ENCODE measurements at regions not wholly inside any gene's neighbourhood (a gene's known extent, or its start where the extent isn't known, plus 50 kb on each side); places are given as distances from the start of the nearest gene placed in this dataset.

GRCh38 chr21:31409831-31410487 lies 65.9 kb upstream of the TIAM1 start:
- DNase-seq (ENCODE audit: low read depth) = no peak

- no peak for DNase-seq (ENCODE audit: low read depth)
Observed at GRCh38 chr21:31408301-31409088, 64.4 kb upstream of the TIAM1 start.

GRCh38 chr21:31406510-31406909 lies 62.4 kb upstream of the TIAM1 start:
- no peak for DNase-seq (ENCODE audit: low read depth)

DNA sequence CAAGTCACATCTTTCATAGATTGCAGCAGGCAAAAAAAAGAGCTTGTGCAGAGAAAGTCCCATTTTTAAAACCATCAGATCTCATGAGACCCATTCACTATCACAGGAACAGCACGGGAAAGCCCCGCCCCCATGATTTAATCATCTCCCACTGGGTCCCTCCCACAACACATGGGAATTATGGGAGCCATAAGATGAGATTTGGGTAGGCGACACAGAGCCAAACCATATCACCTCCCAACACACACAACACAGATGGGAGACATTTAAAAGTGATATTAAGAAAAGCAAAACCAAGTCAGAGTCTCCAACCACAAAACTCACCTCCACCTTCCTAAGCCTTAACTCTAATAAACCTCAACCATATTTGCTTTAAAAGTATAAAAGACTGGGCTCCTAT lies 61.5 kb upstream of the TIAM1 start:
- no peak for DNase-seq (ENCODE audit: low read depth)

- no peak for DNase-seq (ENCODE audit: low read depth)
Observed at GRCh38 chr21:31403596-31404333, 59.7 kb upstream of the TIAM1 start.

DNA sequence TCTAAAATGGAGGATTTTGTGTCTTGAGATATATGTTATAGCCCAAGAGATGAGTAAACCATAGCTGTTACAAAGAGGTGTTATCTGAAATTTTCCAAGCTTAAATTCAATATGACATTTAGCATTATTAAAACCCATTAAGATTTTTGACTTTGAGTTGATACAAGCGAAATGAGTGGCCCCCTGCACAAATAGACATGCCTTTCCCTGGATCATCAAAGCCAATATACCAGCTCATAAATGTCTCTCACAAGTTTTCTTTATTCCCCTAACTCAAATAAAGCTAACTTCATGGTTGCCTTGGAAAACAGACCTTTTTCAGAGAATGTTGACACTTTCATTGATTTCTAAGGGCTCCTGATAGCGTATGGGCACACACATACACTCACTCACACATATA lies 55.5 kb upstream of the TIAM1 start:
- DNase-seq (ENCODE audit: low read depth) = no peak

DNA sequence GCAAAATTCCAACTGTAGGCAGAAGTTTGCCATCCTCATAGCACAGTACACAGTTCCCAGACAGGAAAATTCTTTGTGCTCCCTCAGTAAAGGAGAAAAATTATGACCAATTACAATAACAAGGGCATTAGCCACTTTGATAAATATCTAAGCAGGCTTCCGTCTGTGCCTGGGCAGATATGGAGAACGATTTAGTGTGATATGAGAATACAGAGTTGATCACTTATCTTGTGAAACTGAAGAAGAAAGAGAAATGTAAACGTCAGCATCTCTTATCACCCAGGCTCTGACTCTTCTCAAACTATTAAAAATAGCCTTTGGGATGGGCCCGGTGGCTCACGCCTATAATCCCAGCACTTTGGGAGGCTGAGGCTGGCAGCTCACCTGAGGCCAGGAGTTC lies 54.5 kb upstream of the TIAM1 start:
- DNase-seq (ENCODE audit: low read depth) = no peak

- no peak for DNase-seq (ENCODE audit: low read depth)
Observed at GRCh38 chr21:31397939-31398338, 53.9 kb upstream of the TIAM1 start.

DNA sequence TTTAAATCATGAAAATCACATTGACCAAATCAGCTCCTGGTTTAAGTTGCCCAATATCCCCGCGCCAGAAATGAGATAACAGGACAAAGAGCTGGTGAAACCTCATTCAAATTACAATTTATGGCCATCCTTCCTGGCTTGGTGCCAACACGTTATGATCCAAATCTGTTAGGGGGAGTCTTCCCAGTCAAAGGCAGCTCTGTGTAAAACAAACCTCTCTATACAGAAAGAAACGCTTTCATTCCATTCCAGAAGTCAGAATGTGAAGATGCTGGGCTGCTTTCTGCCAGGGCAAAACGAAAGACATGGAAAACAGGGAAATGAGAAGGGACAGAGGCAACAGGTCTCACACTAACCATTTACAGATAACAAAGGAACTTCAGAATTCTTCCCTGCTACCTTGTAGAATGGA lies 53.5 kb upstream of the TIAM1 start:
- no peak for DNase-seq (ENCODE audit: low read depth)

DNA sequence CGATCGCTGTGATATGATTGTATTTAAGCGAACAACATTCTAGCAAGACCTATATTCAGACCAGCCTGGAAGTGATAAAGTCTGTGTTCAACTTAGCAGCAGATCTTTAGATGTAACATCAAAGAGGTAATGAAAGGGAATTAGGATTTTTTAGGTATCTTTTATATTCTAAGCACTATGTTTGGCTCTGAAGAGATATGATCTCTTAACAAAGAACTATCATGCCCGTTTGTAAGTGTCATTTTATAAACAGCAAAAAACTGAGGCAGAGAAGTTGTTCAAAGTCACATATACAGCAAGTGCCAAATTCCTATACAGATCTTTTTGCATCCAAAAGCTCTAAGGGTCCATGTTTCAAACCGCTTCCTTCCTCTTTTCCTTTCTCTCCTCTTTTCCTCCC lies 53.0 kb upstream of the TIAM1 start:
- no peak for DNase-seq (ENCODE audit: low read depth)

DNA sequence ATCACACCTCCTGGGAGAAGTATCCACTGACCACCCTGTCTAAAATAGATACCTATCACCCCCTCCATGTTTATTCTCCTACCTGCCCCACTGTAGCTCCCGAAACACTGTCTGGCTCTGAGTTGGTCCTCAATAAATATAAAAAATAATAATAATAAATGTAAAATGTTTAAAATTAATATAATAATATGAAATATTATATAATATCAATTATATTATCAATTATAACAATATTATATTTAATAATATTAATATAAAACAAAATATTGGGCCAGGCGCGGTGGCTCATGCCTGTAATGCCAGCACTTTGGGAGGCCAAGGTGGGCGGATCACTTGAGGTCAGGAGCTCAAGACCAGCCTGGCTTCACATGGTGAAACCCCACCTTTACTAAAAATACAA lies 52.3 kb upstream of the TIAM1 start:
- DNase-seq (ENCODE audit: low read depth) = no peak

- no peak for DNase-seq (ENCODE audit: low read depth)
Observed at GRCh38 chr21:31395791-31396190, 51.7 kb upstream of the TIAM1 start.

GRCh38 chr21:31395268-31395667 lies 51.2 kb upstream of the TIAM1 start:
- DNase-seq (ENCODE audit: low read depth) = no peak

GRCh38 chr21:31394309-31394708 lies 50.2 kb upstream of the TIAM1 start:
- DNase-seq (ENCODE audit: low read depth) = no peak
